ENCODE measurements at regions not wholly inside any gene's neighbourhood (a gene's known extent, or its start where the extent isn't known, plus 50 kb on each side); places are given as distances from the start of the nearest gene placed in this dataset.
A peak's percentile ranks its signal among the peaks of the same experiment; 100 is the strongest.

- peaks cover 0 to 5% of the 10 kb centered on the region in 2 donors for H3K4me1 ChIP-seq
- TF ChIP-seq POLR2A (IDR thresholded peaks at IDR 0.05), result no peak
- TF ChIP-seq, protein P1, sequence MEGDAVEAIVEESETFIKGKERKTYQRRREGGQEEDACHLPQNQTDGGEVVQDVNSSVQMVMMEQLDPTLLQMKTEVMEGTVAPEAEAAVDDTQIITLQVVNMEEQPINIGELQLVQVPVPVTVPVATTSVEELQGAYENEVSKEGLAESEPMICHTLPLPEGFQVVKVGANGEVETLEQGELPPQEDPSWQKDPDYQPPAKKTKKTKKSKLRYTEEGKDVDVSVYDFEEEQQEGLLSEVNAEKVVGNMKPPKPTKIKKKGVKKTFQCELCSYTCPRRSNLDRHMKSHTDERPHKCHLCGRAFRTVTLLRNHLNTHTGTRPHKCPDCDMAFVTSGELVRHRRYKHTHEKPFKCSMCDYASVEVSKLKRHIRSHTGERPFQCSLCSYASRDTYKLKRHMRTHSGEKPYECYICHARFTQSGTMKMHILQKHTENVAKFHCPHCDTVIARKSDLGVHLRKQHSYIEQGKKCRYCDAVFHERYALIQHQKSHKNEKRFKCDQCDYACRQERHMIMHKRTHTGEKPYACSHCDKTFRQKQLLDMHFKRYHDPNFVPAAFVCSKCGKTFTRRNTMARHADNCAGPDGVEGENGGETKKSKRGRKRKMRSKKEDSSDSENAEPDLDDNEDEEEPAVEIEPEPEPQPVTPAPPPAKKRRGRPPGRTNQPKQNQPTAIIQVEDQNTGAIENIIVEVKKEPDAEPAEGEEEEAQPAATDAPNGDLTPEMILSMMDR (IDR thresholded peaks at IDR 0.05), result no peak
- H3K9me3 ChIP-seq, result no peaks in the 10 kb centered on the region
- H3K27ac ChIP-seq, result no peak overlapping the region
- WGBS, 2 donors, result 83 to 94% methylated on average over 10 of the region's 10 CpGs
- no peak overlapping the region for H3K4me3 ChIP-seq (replicated peaks in 1 of 3)
- H3K27me3 ChIP-seq, result no peaks in the 10 kb centered on the region
- H3K36me3 ChIP-seq, result no peaks in the 10 kb centered on the region
- DNase-seq, result no peak
- intact Hi-C loops (cut with DNase I), result no loop called here
Observed at GRCh38 chr14:99331811-99332210, 59.8 kb upstream of the BCL11B start.

- Histone ChIP-seq H3K27ac (no peak overlapping the region), H3K27me3 (no peaks in the 10 kb centered on the region), H3K4me3 (replicated peaks in 1 of 3) (no peak overlapping the region), H3K4me1 (peaks cover 0 to 5% of the 10 kb centered on the region in 2 donors), H3K36me3 (no peaks in the 10 kb centered on the region), H3K9me3 (no peaks in the 10 kb centered on the region)
- 81 to 85% methylated on average over 17 of the region's 17 CpGs for WGBS, 2 donors
- intact Hi-C loops (cut with DNase I), result no loop called here
- no peak for TF ChIP-seq POLR2A (IDR thresholded peaks at IDR 0.05)
- TF ChIP-seq, protein P1 (IDR thresholded peaks at IDR 0.05), result no peak
- no peak for DNase-seq
Observed at GRCh38 chr14:99330316-99331240, 58.6 kb upstream of the BCL11B start.

DNA sequence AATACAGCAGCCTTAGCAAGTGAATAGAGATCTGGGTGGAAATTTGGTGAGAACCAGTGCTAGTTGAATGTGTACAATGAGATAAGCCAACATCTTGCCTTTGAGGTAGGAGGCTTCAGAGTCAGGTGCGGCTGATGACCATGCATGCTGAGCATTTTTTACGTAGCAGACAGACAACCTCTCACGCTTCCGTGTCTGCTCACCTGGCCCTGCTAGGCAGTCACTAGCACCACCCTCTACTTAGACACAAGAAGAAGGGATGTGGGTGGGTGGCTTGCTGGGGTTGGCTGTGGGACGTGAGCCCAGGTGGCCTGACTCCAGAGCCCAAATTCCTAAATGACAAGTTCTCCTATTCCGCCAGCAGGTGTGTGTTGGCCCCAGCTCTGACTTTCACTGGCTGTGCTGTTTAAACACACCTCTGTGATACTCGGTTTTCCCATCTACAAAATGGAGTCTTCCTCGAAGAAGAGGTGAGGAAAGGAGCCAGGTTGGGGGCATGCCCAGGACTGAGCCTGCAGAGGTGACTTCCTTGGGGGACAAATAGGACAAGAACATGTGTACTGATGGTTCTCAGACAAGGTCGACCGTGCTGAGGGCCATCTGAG, 57.8 kb upstream of the BCL11B start:
- Histone ChIP-seq H3K4me3 (replicated peaks in 1 of 3) (no peak overlapping the region), H3K27ac (no peak overlapping the region), H3K4me1 (peaks cover 0 to 5% of the 10 kb centered on the region in 2 donors), H3K27me3 (no peaks in the 10 kb centered on the region), H3K9me3 (no peaks in the 10 kb centered on the region), H3K36me3 (no peaks in the 10 kb centered on the region)
- WGBS, 2 donors, result 74 to 80% methylated on average over 8 to 10 of the region's 10 CpGs
- intact Hi-C loops (cut with DNase I), result no loop called here
- TF ChIP-seq, protein P1 (IDR thresholded peaks at IDR 0.05), result no peak
- no peak for TF ChIP-seq POLR2A (IDR thresholded peaks at IDR 0.05)
- no peak for DNase-seq

GRCh38 chr14:99327458-99328250, 55.7 kb upstream of the BCL11B start:
- Histone ChIP-seq H3K36me3 (no peaks in the 10 kb centered on the region), H3K27me3 (no peaks in the 10 kb centered on the region), H3K27ac (no peak overlapping the region), H3K4me3 (replicated peaks in 1 of 3) (no peak overlapping the region), H3K4me1 (peaks cover 0 to 5% of the 10 kb centered on the region in 2 donors), H3K9me3 (no peaks in the 10 kb centered on the region)
- TF ChIP-seq, protein P1 (IDR thresholded peaks at IDR 0.05), result no peak
- no peak for TF ChIP-seq POLR2A (IDR thresholded peaks at IDR 0.05)
- intact Hi-C loops (cut with DNase I), result no loop called here
- DNase-seq, result peak; percentile 54 to 64
- WGBS, 2 donors, result 24 to 26% methylated on average over 13 to 14 of the region's 14 CpGs
